NT2/D1 (cell line): ENCODE measurements at regions not wholly inside any gene's neighbourhood (a gene's known extent, or its start where the extent isn't known, plus 50 kb on each side); places are given as distances from the start of the nearest gene placed in this dataset.

Experiments
- YY1 ChIP-seq: IDR thresholded peaks from 2 replicates; pipeline ENCODE4 v1.6.1; 2011; ENCODE audit not compliant: insufficient read length, insufficient read depth
- ZNF274 ChIP-seq: IDR thresholded peaks from 2 replicates; pipeline ENCODE4 v1.6.1; 2011; ENCODE audit warnings: mild to moderate bottlenecking, low read depth, low read length

DNA sequence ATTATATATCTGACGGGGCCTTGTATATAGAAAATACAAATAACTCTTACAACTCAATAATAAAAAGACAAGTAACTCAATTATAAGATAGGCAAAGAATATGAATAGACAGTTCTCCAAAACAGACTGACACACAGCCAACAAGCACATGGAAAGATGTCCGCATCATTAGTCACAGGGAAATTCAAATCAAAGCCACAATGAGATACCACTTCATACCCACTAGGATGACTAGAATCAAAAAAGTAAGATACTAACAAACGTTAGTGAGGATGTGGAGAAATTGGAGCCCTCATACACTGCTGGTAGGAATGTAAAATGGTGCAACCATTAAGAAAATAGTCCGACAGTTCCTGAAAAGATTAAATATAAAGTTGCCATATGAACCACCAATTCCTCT is 115.7 kb downstream of the RCHY1 start:
- no peak for TF ChIP-seq ZNF274
- TF ChIP-seq YY1, result no peak
